ENCODE measurements at regions not wholly inside any gene's neighbourhood (a gene's known extent, or its start where the extent isn't known, plus 50 kb on each side); places are given as distances from the start of the nearest gene placed in this dataset.

GRCh38 chr4:100059467-100059866 is 109.4 kb upstream of the H2AZ1 start:
- DNase-seq (ENCODE audit: extremely low read depth in 1 of 4, low spot score in 3 of 4) (no peak), FAIRE-seq (no peak), ATAC-seq (peak; percentile 27; the same call in 1 of the 3 replicates)
- H3K4me1 ChIP-seq (replicated peaks in 1 of 2; ENCODE audit: control insufficient read depth in 2 of 2, insufficient read depth in 2 of 2, low read length in 2 of 2) = no peaks in the 10 kb centered on the region
- H2AFZ ChIP-seq (ENCODE audit: low read depth, low read length) = no peak overlapping the region
- intact Hi-C loops (cut with micrococcal nuclease) = no loop called here
- H4K20me1 ChIP-seq (replicated peaks; ENCODE audit: control insufficient read depth, insufficient read depth, low read length) = no peaks in the 10 kb centered on the region
- peak overlapping the region; percentile 29; the same call in 1 of the 2 replicates for H3K4me2 ChIP-seq (ENCODE audit: insufficient read depth, low read length)
- in situ Hi-C loops (cut with MboI) = no loop called here
- no peak overlapping the region for H3K27ac ChIP-seq (ENCODE audit: extremely low read depth, low read depth, low read length)
- H3K79me2 ChIP-seq (ENCODE audit: control insufficient read depth, insufficient read depth, low read length) = no peaks in the 10 kb centered on the region
- no TSS peak for BruUV-seq (replicated peaks)
- WGBS (ENCODE audit: insufficient coverage, low coverage, missing lambda C conversion rate) = 1% methylated on average over 8 of the region's 8 CpGs
- CTCF ChIA-PET (ENCODE audit: low intra/inter-chr PET ratio) = no interaction called here
- H3K9me3 ChIP-seq (replicated peaks; ENCODE audit: control insufficient read depth, insufficient read depth, low read depth, low read length) = no peaks in the 10 kb centered on the region
- TF ChIP-seq ARID4B (CRISPR knock-in tag; IDR thresholded peaks at IDR 0.05) = no peak
- no peak for TF ChIP-seq KLF13 (tag; IDR thresholded peaks at IDR 0.05; ENCODE audit: borderline replicate concordance, low read depth)
- TF ChIP-seq CAMTA2 (CRISPR knock-in tag; conservative IDR thresholded peaks at IDR 0.05) = no peak
- TF ChIP-seq BRF1 (IDR thresholded peaks at IDR 0.05; ENCODE audit: borderline replicate concordance, extremely low read depth, insufficient read length) = no peak
- no peak for TF ChIP-seq SMARCA4 (IDR thresholded peaks at IDR 0.05)
- no peak for TF ChIP-seq KAT7 (CRISPR knock-in tag; IDR thresholded peaks at IDR 0.05; ENCODE audit: borderline replicate concordance)
- TF ChIP-seq ZNF282 (CRISPR knock-in tag; IDR thresholded peaks at IDR 0.05) = no peak
- TF ChIP-seq RCOR1 (IDR thresholded peaks at IDR 0.05; ENCODE audit: borderline replicate concordance in 1 of 2, low read depth in 2 of 2, low read length in 2 of 2) = no peak
- no peak for TF ChIP-seq NFIX (CRISPR knock-in tag; IDR thresholded peaks at IDR 0.05; ENCODE audit: low read depth)
- no peak for TF ChIP-seq ZNF444 (CRISPR knock-in tag; IDR thresholded peaks at IDR 0.05)
- no peak for TF ChIP-seq TAL1 (IDR thresholded peaks at IDR 0.05)
- TF ChIP-seq ZNF785 (CRISPR knock-in tag; IDR thresholded peaks at IDR 0.05) = no peak
- TF ChIP-seq KDM2B (CRISPR knock-in tag; IDR thresholded peaks at IDR 0.05) = no peak
- no peak for TF ChIP-seq ZHX1 (conservative IDR thresholded peaks at IDR 0.05; ENCODE audit: low read length)
- TF ChIP-seq LEF1 (IDR thresholded peaks at IDR 0.05) = no peak
- TF ChIP-seq EWSR1 (IDR thresholded peaks at IDR 0.05; ENCODE audit: borderline replicate concordance, low read depth, partially characterized antibody) = no peak
- no peaks in the 10 kb centered on the region for H3K36me3 ChIP-seq (ENCODE audit: control insufficient read depth, insufficient read depth, low read length)
- POLR2A ChIA-PET = no interaction called here
- no peaks in the 10 kb centered on the region for H3K9me1 ChIP-seq (ENCODE audit: control insufficient read depth, insufficient read depth, low read length)
- H3K27me3 ChIP-seq (ENCODE audit: control insufficient read depth in 2 of 2, insufficient read depth in 2 of 2, low read length in 2 of 2) = no peaks in the 10 kb centered on the region
- H3K4me3 ChIP-seq = no peak overlapping the region
- H3K9ac ChIP-seq (ENCODE audit: insufficient read depth in 1 of 2, low read depth in 2 of 2, low read length in 2 of 2) = no peak overlapping the region

Measured in K562 (cell line).